GM21360 (cell line): ENCODE measurements at regions not wholly inside any gene's neighbourhood (a gene's known extent, or its start where the extent isn't known, plus 50 kb on each side); places are given as distances from the start of the nearest gene placed in this dataset.
A peak's percentile ranks its signal among the peaks of the same experiment; 100 is the strongest.

ENCODE experiments used
- ATAC-seq: cut with Tn5 transposase; IDR thresholded peaks from one replicate; pipeline ENCODE4 v1.9.1; 2021; ENCODE audit warnings: mild to moderate bottlenecking, moderate library complexity; ENCODE audit not compliant: unreplicated experiment

DNA sequence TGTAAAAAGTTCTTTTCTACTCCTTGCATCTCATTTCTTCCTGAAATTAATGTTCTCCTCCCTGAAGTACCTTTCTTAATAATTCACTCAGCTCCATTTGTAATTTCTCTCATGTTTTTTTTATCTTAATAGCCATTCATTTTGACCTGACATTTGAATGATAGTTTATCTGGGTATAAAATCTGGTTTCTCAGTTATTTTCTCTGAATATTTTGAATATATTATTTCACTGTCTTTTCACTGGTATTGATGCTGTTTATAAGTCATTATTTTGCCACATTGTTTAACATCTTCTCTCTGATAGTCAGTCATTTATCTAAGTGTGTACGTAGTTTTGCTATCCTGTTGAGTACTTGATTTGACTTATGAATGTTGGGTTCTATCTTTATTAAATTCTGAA, 68.8 kb upstream of the ARHGAP18 start:
- ATAC-seq: no peak

- ATAC-seq: no peak
Measured at GRCh38 chr6:129777371-129777770, 67.4 kb upstream of the ARHGAP18 start.

GRCh38 chr6:129776542-129777330, 66.8 kb upstream of the ARHGAP18 start:
- no peak for ATAC-seq

DNA sequence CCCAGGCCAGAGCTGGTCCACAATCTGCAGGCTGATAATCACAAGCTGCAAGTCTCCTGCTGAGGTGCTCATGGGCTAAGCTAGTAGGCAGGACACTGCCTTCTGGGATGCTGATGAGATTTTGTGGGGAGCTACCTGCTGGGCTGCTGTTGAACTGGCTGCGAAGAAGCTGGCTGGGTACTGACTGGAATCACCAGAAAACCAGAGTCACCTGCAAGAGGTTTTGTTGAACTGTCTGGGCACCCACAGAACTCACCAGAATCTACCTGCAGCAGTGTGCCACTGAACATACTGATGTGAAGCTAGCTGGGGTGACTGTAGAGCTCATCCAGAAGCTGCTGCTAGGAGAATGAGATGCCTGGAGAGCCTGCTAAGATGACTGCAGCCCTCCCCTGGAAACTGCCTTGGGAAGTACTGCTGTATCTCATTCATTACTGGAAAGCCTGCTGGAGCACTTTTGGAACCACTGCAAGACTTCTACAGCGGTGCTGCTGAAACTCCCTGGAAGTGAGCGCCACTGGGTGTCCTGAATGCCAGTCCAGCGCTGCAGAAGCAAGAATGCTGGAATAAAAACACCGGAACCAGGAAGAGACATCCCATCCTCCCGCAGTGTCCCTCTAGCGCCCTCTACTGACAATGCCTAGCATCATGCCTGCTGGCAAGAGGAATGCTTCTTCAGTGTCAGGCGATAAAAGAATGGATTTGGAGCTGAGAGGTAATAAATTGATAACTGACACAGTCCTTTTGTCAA, 64.9 kb upstream of the ARHGAP18 start:
- no peak for ATAC-seq

DNA sequence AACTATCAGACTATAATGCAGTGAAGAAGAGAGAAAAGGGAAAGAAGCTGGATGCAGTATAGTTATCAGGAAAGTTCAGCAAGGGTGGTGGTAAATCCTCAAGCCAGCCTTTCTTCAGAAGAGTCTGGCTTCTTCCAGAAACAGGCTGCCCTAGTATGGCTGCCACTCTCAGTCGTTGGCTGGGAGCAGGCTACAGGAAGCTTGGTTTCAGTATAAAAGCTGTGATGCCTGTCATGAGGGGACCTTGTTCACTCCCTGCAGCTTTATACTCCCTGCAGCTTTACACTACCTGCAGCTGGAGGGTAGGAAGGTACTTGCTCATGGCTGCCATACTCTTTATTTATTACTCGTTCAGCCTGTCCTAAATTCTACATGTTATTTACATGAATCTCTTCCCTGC, 63.3 kb upstream of the ARHGAP18 start:
- ATAC-seq: no peak

GRCh38 chr6:129771678-129772077, 61.7 kb upstream of the ARHGAP18 start:
- ATAC-seq: no peak

GRCh38 chr6:129767776-129768485, 58.0 kb upstream of the ARHGAP18 start:
- ATAC-seq: no peak

- ATAC-seq: peak; percentile 92
Measured at GRCh38 chr6:129766959-129767728, 57.2 kb upstream of the ARHGAP18 start.

GRCh38 chr6:129764761-129765407, 54.9 kb upstream of the ARHGAP18 start:
- ATAC-seq: no peak

DNA sequence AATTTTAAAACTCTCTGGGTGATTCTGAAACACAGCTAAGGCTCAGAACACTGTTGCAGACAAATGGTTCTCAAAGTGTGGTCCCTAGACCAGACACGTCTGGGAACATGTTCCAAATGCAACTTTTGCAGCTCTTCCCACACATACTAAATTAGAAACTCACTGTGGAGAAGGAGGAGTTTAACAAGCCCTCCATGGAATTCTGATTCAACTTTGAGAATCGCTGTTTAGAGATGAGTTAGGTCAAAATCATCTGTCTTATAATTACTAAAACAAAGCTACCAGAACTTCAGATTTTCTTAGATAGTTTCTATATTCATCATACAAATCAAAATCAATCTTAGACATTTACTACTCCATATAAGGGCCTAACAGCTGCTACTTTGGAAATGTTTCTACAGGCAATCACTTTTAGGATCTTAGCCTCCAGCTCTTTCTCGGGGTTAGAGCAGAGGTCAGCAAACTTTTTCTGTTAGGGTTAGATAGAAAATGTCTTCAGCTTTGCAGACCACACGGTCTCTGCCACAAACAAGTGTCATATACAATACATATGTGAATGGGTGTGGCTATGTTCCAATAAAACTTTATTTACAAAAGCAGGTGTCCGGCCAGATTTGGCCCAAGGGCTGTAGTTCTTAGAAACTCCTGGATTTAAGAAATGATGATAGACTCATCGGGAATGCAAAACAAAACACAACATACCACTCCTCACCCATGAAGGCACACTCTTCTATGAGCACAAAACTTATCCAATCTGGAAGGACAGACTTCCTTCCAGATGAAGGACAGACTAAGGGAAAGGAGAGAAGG, 50.0 kb upstream of the ARHGAP18 start:
- no peak for ATAC-seq
